Stomach smooth muscle (tissue), 2 donors: ENCODE measurements at regions not wholly inside any gene's neighbourhood (a gene's known extent, or its start where the extent isn't known, plus 50 kb on each side); places are given as distances from the start of the nearest gene placed in this dataset.
"Not testable (repeated sequence)": the region's sequence is repeated elsewhere in the genome, so short reads cannot be mapped to it uniquely, and the experiment has no call there.

ENCODE experiments used
- H3K27ac ChIP-seq: one replicate; pipeline ENCODE4 v1.7.0; 2013; ENCODE audit warnings: mild to moderate bottlenecking, low read length, inconsistent platforms
- H3K27me3 ChIP-seq, 2 donors: one replicate each; pipeline ENCODE4 v1.7.0; 2013; ENCODE audit warnings: low read length in 2 of 2; ENCODE audit not compliant: insufficient read depth in 2 of 2, control insufficient read depth in 1 of 2
- H3K36me3 ChIP-seq, 2 donors: one replicate each; pipeline ENCODE4 v1.7.0; 2013; ENCODE audit warnings: low read length in 2 of 2; ENCODE audit not compliant: control insufficient read depth in 2 of 2, insufficient read depth in 2 of 2
- H3K4me1 ChIP-seq: one replicate; pipeline ENCODE4 v1.7.0; 2013; ENCODE audit warnings: low read length; ENCODE audit not compliant: control insufficient read depth, insufficient read depth
- H3K4me3 ChIP-seq, 2 donors: one replicate each; pipeline ENCODE4 v1.7.0; 2013; ENCODE audit warnings: low read length in 2 of 2
- H3K9ac ChIP-seq, 2 donors: one replicate each; pipeline ENCODE4 v1.7.0; 2013; ENCODE audit warnings: low read length in 2 of 2, mild to moderate bottlenecking in 1 of 2
- H3K9me3 ChIP-seq, 2 donors: one replicate each; pipeline ENCODE4 v1.7.0; 2013; ENCODE audit warnings: low read length in 2 of 2; ENCODE audit not compliant: control insufficient read depth in 2 of 2
- donor health status: healthy.
- donor health status: Pancreatic carcinoma.

GRCh38 chr9:75483636-75484035, 395.3 kb downstream of the OSTF1 start:
- Histone ChIP-seq H3K4me1 (no peaks in the 10 kb centered on the region), H3K27ac (no peak overlapping the region), H3K9me3 (no peaks in the 10 kb centered on the region), H3K27me3 (no peaks in the 10 kb centered on the region), H3K36me3 (no peaks in the 10 kb centered on the region), H3K4me3 (no peak overlapping the region), H3K9ac (no peak overlapping the region)

GRCh38 chr9:75487856-75488718, 399.8 kb downstream of the OSTF1 start:
- Histone ChIP-seq H3K9me3 (no peaks in the 10 kb centered on the region), H3K4me1 (no peaks in the 10 kb centered on the region), H3K27me3 (no peaks in the 10 kb centered on the region), H3K27ac (no peak overlapping the region), H3K9ac (no peak overlapping the region), H3K36me3 (no peaks in the 10 kb centered on the region), H3K4me3 (no peak overlapping the region)

GRCh38 chr9:75488719-75489110, 400.4 kb downstream of the OSTF1 start:
- H3K9ac ChIP-seq: no peak overlapping the region
- no peaks in the 10 kb centered on the region for H3K36me3 ChIP-seq
- no peaks in the 10 kb centered on the region for H3K9me3 ChIP-seq
- H3K27ac ChIP-seq: no peak overlapping the region
- H3K27me3 ChIP-seq: no peaks in the 10 kb centered on the region
- H3K4me3 ChIP-seq: no peak overlapping the region
- H3K4me1 ChIP-seq: no peaks in the 10 kb centered on the region

GRCh38 chr9:75490326-75490725, 400.1 kb upstream of the PCSK5 start:
- H3K9ac ChIP-seq: no peak overlapping the region
- no peaks in the 10 kb centered on the region for H3K9me3 ChIP-seq
- no peak overlapping the region for H3K27ac ChIP-seq
- no peak overlapping the region for H3K4me3 ChIP-seq
- no peaks in the 10 kb centered on the region for H3K27me3 ChIP-seq
- no peaks in the 10 kb centered on the region for H3K36me3 ChIP-seq
- no peaks in the 10 kb centered on the region for H3K4me1 ChIP-seq

GRCh38 chr9:75491533-75491932, 398.9 kb upstream of the PCSK5 start:
- no peaks in the 10 kb centered on the region for H3K27me3 ChIP-seq
- H3K9ac ChIP-seq: no peak overlapping the region
- H3K9me3 ChIP-seq: no peaks in the 10 kb centered on the region
- H3K36me3 ChIP-seq: no peaks in the 10 kb centered on the region
- H3K27ac ChIP-seq: no peak overlapping the region
- no peak overlapping the region for H3K4me3 ChIP-seq
- H3K4me1 ChIP-seq: no peaks in the 10 kb centered on the region

- Histone ChIP-seq H3K9ac (no peak overlapping the region), H3K9me3 (no peaks in the 10 kb centered on the region), H3K27me3 (no peaks in the 10 kb centered on the region), H3K4me1 (no peaks in the 10 kb centered on the region), H3K4me3 (no peak overlapping the region), H3K27ac (no peak overlapping the region), H3K36me3 (no peaks in the 10 kb centered on the region)
Observed at GRCh38 chr9:75499812-75500211, 390.7 kb upstream of the PCSK5 start.

GRCh38 chr9:75500479-75500878, 390.0 kb upstream of the PCSK5 start:
- H3K9me3 ChIP-seq: no peaks in the 10 kb centered on the region
- no peak overlapping the region for H3K9ac ChIP-seq
- no peak overlapping the region for H3K27ac ChIP-seq
- H3K4me1 ChIP-seq: no peaks in the 10 kb centered on the region
- H3K27me3 ChIP-seq: no peaks in the 10 kb centered on the region
- no peaks in the 10 kb centered on the region for H3K36me3 ChIP-seq
- no peak overlapping the region for H3K4me3 ChIP-seq

GRCh38 chr9:75500940-75501339, 389.5 kb upstream of the PCSK5 start:
- H3K27ac ChIP-seq, H3K4me1 ChIP-seq, H3K9ac ChIP-seq, H3K36me3 ChIP-seq, H3K9me3 ChIP-seq, H3K4me3 ChIP-seq, H3K27me3 ChIP-seq: not testable (repeated sequence)

GRCh38 chr9:75504721-75505120, 385.8 kb upstream of the PCSK5 start:
- no peaks in the 10 kb centered on the region for H3K27me3 ChIP-seq
- no peak overlapping the region for H3K4me3 ChIP-seq
- peaks cover 0 to 3% of the 10 kb centered on the region in 2 donors for H3K9me3 ChIP-seq
- H3K36me3 ChIP-seq: no peaks in the 10 kb centered on the region
- no peak overlapping the region for H3K27ac ChIP-seq
- no peaks in the 10 kb centered on the region for H3K4me1 ChIP-seq
- H3K9ac ChIP-seq: no peak overlapping the region

- Histone ChIP-seq H3K27me3 (no peaks in the 10 kb centered on the region), H3K27ac (no peak overlapping the region), H3K9me3 (peaks cover 0 to 3% of the 10 kb centered on the region in 2 donors), H3K4me3 (no peak overlapping the region), H3K9ac (no peak overlapping the region), H3K36me3 (no peaks in the 10 kb centered on the region), H3K4me1 (no peaks in the 10 kb centered on the region)
Observed at GRCh38 chr9:75505654-75506053, 384.8 kb upstream of the PCSK5 start.

GRCh38 chr9:75529463-75529862, 361.0 kb upstream of the PCSK5 start:
- Histone ChIP-seq H3K9me3 (no peaks in the 10 kb centered on the region), H3K9ac (no peak overlapping the region), H3K27ac (no peak overlapping the region), H3K4me1 (no peaks in the 10 kb centered on the region), H3K4me3 (no peak overlapping the region), H3K36me3 (no peaks in the 10 kb centered on the region), H3K27me3 (no peaks in the 10 kb centered on the region)
